HG03139 (cell line): ENCODE measurements at regions not wholly inside any gene's neighbourhood (a gene's known extent, or its start where the extent isn't known, plus 50 kb on each side); places are given as distances from the start of the nearest gene placed in this dataset.

Experiments
- ATAC-seq: cut with Tn5 transposase; IDR thresholded peaks from one replicate; pipeline ENCODE4 v1.9.1; 2021; ENCODE audit not compliant: unreplicated experiment

DNA sequence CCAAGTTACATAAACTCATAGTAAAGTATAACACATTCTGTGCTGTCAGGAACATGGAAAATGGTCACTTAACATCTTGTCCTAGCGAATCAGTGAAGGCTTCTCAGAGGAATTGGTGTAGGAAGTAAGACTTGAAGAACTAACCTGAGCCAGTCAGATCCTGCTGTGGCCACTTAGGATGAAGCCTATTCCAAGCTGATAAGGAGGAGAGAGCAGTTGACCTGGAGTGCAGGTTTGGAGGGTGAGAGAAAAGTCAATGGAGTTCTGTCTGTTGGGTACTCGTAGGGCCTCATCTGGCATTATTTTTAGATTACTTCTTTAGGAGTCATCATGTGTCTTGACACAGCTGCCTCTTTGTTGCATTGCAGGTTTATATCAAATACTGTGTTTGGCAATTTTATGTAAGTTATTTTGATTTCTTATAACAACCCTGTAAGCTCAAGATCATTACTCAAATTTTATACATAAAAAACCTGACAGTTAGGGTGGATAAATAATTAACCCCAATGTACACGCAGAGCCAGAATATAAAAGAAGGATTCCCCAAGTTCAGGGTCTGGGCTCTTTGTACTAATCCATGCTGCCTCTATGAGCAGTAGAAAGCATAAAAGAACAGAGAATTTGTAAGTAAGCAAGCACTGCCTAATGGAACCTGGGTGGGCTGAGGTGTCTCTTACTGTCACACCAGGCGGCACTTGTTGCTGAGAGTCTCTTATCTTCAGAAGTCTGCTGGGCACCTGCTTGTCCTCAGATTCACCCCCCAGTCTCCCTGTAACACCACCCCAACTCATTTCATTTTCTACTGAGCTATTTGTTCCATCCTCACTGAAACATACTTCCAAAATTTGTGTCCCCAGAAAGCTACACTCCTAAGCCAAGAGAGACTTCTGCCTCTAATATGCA is 252.1 kb upstream of the NT5C1B start:
- no peak for ATAC-seq

DNA sequence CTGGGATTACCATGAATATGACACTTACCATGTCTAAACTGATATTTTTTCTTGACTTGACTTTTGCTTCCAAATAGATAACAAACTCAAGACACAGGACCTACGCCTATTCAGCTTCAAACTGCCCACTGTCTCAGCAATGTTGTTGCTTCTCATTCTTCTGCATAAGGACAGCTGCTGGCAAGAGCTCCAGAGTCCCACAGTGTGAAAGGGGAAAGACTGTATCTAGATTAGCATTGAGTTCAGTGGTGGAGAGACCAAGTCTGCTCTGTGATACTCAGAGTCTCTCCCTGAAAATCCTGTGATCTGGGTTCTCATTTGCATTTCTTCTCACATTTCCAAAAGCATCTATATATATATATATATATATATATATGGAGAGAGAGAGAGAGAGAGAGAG is 247.9 kb upstream of the NT5C1B start:
- no peak for ATAC-seq

DNA sequence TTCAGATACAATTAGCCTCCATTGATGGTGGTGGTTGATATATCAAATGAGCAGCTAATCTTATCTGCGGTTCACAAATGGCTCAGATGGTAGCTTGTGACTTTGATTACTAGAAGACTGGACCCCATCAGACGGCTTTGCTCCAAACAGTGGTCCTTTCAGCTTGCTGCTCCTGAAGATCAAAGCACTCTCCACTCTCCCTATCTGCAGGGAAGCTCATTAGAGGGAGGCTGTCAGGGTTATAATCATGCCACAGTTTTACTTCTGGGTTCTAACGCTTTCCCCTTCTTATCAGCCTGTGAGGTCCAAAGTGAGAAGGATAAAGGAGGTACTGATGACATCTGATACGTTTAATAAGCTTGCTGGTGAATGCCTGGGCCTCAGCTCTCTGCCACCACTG is 247.1 kb upstream of the NT5C1B start:
- ATAC-seq = no peak

DNA sequence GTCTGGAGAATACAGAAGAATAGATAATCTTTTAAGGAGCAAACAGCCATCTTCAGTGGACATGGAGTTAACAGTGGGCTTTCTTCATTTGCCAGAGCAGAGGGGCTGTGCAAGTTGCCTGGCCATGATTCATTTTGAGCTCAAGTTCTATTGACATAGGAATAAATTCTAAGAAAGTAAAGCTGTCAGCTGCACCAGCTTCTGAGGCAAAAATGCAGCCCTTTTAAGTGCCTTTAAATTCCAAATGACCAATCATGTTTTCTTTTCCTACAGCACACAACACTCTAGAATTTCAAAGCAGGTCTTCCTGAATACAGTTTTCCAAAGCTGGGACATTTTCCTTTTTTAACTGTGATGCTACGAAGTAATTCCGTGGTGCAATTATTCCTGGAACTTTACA is 246.4 kb upstream of the NT5C1B start:
- ATAC-seq = no peak

DNA sequence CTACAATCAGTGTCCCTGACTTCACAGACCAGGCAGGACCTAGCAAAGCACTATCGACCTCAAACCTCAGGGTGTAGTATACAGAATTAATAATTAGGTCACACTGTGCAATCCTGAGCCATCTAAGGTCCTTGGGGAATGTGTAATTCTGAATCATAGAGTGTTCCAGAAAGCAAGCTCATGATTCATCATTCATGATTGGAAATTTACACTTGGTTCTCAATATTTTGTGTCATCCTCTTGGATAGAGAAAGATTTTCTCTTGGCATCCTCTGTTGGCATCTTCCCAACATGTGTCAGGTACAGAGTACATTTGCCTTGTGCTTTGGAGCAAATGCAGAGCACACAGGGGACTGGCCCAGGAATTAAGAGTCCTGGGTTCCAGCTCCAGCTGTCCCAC is 245.0 kb upstream of the NT5C1B start:
- no peak for ATAC-seq

DNA sequence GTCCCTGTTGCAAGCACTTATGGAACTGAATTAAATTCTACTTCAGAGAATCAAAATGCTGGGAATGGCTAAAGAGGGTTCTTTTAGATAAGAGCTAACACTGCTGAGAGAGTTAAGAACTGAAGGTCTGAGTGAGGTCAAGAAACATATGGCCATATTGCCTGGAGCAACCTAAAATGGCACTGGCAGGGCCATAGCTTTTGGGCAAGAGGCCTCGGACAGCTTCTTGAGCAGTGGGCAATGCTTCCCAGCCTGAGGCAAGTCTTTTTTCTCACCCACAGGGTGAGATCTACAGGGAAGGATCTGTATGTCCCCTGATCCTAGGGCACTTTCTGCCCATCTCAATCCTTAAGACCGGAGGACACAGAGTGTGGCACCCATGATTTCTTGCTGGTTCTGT is 244.6 kb upstream of the NT5C1B start:
- no peak for ATAC-seq

DNA sequence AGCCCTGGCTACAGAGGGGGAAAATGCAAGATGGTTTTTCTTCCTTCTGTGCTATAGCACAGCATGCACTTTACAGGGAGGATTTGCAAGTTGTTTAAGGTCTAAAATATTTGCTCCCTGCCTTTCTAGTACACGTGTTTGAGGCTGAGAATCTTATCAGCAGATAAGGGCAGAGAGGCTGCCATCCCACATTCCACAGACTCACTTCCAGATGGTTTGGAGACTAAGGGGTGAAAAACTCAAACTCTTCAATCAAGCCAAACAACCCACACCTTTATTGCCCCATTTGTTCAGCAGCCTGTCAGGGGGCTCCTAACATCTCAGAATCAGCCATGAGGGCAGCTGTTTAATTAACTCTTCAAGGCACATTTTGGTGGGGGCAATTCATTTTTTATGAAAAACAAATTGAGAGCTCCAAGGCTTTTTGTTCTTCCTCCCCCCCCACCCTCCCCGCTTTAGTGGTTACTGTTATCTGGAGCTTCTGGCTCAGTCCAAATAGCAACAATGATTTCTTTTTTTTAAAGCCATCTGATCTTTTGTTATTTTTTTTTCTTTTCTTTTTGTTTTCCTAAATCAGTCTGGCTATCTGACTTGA is 242.6 kb upstream of the NT5C1B start:
- no peak for ATAC-seq

DNA sequence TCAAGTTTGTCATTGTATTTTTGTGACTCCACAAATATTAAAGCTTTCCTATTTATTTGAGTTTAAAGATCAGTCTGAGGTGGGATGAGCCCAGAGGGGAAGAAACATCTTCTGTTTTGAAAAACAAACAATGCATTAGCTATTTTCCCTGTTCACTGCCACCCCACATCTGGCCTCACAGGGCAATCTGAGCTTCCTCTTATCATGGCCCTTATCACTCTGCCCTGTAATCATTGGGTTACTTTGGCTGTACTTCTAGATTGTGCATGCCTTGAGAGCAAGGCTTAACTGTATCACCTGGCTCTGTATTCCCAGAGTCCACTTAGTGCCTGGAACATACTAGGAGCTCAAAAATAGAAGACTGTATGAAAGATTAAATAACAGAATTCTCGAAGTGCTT is 241.6 kb upstream of the NT5C1B start:
- ATAC-seq = no peak

DNA sequence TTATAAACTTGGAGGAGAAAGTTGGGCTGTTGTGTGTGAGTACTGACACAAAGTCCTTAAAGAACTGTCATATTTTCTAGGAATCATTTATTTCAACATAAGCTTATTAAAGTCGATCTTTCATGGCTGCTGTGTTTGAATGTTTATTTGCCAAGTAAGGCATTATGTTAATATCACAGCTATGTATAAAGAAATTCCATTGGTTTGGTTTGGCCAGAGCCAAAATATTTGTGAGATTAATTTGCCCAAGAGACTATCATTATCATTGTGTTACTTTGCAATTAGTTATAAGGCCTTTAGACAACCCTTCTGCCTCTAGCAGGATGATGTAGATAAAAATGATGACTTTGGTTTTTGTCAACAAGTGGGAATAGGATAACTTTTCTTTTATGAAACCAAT is 240.6 kb upstream of the NT5C1B start:
- ATAC-seq = no peak

DNA sequence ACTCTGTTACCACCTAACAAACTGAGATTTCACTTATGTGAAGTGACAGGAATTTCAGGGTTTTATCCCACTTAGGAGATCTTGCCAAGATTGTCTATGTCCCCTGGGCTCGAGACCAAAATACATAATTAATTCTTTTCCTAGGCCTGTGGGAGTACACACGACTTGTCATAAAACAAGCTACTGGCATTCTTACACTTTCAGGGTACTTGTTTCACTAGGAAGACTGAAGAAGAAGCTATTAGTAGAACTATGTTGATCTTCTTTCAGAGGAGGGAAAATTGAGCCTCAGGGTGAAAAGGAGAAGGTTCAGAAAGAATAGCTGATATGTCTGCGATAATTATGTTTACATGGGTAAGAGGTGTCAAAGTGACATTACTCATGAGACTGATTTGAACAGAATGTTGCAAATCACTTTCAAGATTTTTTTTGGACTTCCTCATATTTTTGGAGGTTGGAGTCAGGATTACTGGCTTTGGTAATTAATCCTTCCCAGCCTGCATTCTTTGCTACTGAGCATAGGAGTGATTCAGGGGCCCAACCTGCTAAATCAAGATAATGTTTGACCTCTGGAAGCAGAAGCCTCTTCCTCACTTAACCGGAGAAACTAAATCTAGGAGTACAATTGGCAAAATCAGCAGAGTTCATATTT is 240.0 kb upstream of the NT5C1B start:
- no peak for ATAC-seq

DNA sequence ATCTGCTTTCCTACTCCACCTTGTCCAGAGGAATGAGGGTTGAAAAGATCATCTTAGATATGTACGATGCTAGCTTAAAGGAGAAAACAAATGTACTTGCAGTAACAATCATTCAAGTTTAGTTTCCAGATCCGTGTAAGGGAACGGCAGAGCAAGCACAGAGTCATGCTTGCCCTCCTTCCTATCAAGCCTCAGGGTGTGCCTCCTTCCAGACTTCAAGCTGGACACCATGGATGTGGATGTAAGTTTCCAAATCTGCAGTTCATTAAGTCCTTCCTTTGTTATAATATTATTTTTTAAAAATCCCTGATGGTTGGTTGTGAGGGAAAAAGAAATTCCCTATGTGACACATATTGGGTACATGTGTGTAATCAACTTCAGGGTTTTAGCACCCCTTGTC is 238.9 kb upstream of the NT5C1B start:
- no peak for ATAC-seq

DNA sequence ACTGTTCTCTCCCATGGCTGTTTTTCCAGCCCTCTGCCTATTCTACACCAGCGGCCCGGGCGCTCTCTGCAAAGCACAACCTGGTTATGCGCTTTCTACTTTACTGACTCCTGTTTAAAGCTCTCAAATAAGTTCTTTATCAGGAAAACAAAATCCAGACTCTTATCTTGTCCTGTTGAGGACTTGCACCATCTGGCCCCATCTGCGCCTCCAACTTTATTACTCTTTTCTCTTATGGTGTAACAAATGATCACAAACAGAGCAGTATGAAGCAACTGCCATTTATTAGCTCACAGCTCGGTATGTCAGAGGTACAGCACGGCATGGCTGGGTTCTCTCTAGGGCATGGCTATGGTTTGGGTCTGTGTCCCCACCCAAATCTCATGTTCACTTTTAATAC is 236.5 kb upstream of the NT5C1B start:
- no peak for ATAC-seq

DNA sequence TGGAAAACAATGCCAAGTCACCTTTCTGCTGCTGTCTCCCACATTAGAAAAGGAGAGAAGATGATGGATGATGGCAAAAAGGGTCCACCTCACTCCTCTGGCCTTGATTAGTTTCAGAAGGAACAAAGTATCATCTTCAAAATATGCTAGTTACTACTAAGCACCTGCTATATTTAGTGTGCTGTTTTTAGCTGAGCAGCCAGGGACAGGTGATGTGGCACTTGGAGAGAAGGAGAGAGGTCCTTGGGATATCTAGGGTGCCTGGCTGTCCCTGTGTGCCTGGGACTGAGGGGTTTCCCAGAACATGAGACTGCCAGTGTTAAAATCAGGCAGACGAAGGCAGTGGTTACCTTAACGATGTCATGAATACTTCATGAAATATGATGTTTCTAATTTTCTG is 235.5 kb upstream of the NT5C1B start:
- ATAC-seq = no peak

DNA sequence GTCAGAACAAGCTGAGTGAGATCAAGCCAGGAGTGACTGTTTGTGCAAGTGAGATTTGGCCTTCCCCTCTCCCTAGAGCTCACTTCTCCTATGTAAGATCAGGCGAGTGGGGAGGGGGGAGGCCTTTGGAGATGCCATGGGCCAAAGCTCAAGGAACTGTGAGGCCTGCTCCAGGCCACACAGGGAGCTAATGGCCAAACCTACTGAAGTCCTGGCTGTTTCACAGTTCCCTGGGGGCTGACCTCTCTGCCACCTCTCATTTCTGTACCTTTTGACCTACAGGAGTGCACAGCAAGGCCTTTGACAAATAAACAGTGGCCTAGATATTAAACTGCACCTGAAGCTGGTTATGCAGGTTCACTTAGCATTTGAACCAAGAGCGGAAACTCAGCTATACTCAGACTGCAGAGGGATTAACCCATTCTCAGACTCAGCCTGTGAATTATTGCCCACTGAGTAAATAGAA is 235.0 kb upstream of the NT5C1B start:
- no peak for ATAC-seq

DNA sequence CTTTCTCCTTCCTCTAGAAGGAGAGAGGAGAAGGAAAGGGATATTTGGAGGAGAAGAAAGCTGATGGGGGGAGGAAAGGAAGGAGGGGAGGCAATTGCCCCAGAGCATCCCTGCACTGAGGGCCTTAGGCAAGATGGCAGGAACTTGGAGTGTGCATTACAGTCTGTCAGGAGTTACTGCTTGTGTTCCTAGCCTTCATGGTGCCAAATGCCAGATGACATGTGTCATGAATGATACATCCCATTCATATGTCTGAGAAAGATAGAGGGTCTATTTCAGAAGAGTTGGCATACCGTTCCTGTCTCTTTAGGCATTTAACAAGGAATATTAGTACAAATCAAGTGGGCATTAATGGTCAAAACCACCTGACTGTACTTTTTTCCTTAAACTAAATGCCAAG is 232.1 kb upstream of the NT5C1B start:
- no peak for ATAC-seq

DNA sequence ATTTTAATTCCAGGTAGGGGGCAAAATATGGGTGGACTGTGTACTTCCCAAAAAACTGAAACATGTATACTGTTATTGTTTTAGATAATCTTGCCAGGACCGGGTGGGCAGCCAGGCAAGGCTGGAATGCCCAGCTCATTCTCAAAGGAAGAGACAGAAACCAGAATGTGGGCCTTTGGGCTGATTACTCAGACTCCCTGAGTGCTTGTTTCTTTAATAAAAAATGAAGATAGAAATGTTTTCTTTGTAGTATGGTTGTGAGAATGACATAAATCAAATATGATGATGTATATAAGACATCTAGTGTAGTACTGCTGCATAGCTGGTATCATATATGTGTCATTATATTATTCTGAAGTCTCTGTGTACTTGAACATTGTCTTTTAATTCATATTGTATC is 231.6 kb upstream of the NT5C1B start:
- no peak for ATAC-seq

DNA sequence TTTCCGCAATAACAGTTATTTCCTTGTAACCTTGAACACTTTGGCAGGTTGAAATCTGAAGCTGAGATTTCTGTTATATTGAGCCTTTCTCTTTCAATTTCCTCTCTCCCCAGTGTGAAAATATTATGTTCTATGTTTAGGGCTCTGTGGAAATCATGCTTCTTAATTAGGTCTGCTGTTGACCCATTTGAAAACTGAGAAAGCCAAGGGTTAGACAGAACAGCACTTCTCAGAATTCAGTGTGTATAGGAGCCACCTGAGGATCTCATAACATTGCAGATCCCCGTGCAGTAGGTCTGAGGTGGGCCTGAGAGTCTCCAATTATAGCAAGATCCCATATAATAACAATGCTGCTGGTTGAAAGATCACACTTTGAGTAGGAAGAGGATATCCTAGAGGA is 230.2 kb upstream of the NT5C1B start:
- ATAC-seq = no peak

DNA sequence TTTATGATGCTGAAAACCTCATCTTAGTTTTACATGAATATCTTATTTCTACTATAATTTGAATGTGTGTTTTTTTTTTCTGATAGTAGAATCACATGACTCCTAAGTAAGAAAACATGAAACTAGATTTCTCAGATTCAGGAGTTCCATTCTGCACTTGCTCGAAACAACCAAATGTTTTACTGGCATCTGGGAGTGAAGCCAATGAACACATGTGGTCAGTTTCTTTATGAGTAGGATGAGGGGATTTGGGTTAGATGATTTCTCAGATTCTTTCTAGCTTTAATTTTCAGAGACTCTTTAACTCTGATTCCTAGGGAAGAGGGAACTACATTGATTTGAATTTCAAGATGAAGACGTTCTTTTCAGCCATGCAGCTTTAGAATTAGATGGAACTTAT is 225.0 kb upstream of the NT5C1B start:
- no peak for ATAC-seq

DNA sequence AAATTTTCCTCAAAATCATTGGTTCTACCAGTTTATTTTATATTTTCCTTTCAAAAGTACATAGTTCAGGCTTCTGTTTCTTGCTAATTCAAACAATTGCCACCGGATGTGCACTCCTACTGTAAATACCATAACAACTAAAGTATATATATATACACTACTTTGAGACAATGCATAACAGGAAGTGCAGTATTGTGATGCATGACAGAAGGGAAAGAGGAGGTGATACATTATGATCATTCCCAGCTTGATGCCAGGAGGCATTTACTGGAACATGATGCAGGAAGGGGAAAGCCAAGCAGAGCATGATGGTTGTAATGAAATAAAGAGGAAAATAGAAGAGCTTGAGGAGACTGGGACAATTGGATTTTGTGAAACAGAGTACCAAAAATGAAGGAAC is 215.2 kb upstream of the NT5C1B start:
- no peak for ATAC-seq

DNA sequence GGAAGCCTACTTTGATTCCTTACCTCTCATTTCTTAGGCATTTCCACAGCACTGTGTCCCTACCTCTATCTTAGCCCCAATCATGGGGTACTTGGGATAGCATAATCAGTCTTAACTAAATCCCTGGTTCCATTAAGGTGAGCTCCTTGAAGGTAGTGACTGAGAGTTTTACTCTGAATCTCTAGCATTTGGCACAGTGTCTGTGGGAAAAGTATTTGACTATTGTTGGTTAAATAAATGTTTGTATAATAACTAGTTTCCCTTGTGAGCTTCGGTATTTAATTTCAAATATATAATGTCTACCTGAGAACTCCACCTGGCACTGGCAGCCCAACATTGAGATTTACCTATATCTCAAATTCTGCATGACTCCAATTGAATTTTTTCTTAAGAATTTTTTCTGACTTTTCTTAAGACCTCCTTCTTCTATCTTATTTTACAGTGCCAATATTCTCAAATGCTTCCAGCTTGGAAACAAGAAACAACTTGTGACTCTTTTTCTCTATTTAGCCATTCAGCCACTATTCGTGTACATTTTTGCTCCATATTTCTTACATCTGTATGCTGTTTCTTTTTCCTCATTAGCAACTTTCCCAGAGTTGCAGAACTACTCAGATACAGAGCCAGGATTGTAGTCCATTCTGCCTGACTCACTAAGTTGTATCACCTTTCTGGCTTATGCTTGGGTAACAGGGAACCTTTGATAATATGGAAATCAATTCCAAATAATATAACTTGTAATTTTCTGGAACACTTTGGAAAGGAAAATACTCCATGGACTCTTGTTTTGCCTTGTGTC is 214.0 kb upstream of the NT5C1B start:
- ATAC-seq = no peak

DNA sequence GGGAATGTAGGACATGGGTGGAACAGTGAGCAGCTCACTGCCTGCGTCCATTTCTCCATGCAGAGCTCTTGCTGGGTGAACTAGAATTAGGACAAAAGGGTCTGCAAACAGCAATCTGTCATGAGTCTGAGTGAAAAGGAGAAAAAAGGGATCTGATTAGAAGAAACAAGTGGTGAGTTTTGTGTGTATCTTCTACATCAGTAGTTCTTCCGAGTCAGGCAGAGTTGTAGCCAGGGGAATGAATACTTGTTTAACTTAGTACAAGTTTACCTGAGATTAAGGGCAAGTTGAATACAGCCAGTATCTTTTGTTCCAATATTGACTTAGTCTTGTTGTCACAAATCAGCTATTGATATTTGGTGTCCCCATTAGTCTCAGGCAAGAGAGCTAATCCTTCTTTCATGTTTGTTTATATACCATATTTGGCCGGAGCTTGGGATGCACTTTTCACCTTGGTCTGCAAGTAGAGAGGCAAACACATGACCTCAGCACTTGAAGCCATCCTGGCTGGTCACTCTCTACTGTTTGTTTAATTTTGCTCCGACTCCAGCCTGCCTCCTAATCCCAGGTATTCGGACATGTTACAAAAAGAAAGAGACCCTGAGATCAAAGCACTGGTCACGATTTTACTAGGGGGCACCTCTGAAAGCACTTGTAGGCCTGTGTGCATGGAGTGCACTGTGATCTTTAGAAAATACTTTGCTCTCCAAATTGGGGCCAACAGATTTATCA is 211.0 kb upstream of the NT5C1B start:
- ATAC-seq = no peak
